GM19238 (cell line): ENCODE measurements at regions not wholly inside any gene's neighbourhood (a gene's known extent, or its start where the extent isn't known, plus 50 kb on each side); places are given as distances from the start of the nearest gene placed in this dataset.
"Not testable (repeated sequence)": the region's sequence is repeated elsewhere in the genome, so short reads cannot be mapped to it uniquely, and the experiment has no call there.

Experiments
- DNase-seq: peaks from one replicate; pipeline ENCODE4 v3.0.0; 2011; ENCODE audit warnings: low spot score; ENCODE audit not compliant: insufficient read length

GRCh38 chr2:89833116-89833779 lies 1141.8 kb downstream of the RPIA start:
- DNase-seq = no peak

DNA sequence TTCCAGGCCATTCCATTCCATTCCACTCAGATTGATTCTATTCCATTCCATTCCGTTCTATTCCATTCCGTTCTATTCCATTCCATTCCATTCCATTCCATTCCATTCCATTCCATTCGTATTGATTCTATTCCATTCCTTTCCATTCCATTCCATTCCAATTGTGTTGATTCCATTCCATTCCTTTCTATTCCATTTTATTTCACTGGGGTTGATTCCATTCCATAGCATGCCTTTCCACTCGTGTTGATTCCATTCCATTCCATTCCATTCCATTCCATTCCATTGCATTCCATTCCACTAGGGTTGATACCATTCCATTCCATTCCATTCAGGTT lies 1142.3 kb downstream of the RPIA start:
- DNase-seq = no peak

DNA sequence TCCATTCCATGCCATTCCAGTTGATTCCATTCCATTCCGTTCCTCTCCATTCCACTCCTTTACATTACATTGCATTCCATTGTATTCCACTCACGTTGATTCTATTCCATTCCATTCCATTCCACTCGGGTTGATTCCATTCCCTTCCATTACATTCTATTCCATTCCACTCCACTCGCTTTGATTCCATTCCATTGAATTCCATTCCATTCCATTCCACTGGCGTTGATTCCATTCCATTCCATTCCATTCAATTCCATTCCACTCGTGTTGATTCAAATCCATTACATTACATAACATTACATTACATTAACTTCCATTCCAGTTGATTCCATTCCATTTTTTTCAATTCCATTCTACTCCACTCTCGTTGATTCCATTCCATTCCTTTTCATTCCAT lies 1142.8 kb downstream of the RPIA start:
- DNase-seq = no peak

DNA sequence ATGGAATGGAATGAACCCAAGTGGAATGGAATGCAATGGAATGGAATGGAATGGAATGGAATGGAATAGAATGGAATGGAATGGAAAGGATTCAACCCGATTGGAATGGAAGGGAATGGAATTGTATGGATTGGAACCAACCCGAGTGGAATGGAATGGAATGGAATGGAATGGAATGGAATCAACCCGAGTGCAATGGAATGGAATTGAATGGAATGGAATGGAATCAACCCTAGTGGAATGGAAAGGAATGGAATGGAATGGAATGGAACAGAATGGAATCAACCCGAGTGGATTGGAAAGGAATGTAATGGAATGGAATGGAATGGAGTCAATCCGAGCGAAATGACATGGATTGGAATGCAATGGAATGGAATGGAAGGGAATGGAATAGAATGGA lies 1144.9 kb downstream of the RPIA start:
- not testable (repeated sequence) for DNase-seq

GRCh38 chr2:89837962-89838625 lies 1146.6 kb downstream of the RPIA start:
- no peak for DNase-seq

- DNase-seq = not testable (repeated sequence)
Observed at GRCh38 chr2:89840175-89840574, 1148.7 kb downstream of the RPIA start.

- DNase-seq = not testable (repeated sequence)
Observed at GRCh38 chr2:89840781-89841475, 1149.5 kb downstream of the RPIA start.

GRCh38 chr2:89841476-89841840 lies 1150.0 kb downstream of the RPIA start:
- DNase-seq = no peak

GRCh38 chr2:89842180-89842908 lies 1150.9 kb downstream of the RPIA start:
- DNase-seq = no peak

DNA sequence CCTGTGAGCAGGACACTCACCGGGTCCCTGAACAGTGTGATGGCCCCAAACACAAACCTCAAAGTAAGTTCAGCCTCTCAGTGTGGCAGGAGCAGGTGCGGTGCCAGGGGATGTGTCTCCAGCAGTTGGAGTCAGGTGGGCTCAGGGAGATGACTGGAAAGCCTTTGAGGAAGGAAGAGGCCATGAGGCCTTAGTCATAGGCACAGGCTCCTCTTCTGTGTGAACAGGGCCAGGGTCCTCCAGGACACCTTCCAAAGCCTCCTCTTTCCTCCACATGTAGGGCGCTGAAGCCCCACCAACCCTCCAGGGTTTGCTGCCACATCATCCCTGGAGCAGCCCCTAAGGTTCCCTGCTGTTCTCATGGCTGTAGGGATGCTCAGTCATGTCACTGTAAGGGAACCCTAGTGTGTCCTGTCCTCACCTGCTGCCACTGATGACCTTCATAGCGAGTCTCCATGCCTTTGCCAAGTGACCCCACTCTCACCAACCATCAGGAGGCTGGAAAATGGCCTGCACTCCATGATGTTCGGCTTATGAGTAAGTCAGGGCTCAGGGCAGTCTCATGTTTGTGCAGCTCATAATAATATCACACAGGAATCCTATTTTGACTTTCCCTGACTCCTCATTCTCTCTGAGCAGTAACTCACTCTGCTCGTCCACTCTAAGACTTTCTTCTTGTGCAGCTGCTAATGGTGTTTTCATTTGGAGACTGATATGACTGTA lies 1152.9 kb downstream of the RPIA start:
- DNase-seq = no peak

DNA sequence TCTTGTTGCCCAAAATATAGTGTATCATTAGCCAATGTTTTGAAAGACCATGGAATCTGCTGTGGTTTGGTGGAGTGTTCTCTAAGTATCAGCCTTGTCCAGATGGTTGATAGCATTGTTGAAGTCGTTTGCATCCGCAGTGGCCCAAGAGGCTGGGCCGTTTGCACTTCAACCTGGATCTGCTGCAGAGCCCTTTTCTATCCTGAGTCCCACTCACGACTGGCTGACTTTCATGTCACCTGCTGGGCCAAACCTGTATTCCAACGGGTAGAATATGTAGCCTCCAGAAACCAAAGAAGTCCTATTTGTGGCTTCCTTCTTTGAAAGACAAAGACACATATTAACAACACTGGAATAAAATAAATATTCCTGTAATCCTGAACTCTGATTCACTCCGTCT lies 1154.1 kb downstream of the RPIA start:
- no peak for DNase-seq

DNA sequence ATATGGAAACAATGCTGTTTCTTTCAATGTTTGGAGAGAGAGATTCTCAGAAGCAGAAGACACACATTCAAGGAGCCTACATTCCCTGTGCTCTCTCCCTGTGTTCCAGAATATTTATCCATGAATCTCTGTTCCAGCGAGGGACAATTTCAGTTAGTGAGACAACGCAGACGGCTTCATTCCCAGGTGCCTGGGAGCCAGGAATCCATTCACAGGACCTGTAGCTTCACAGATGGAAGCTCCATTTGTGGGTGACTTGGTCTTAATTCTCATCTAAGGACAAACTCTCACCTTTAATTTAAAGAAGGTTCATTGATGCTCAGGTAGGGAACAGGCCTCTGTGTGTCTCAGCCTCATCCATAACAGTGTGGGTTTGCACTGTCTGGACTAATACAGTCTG lies 1156.6 kb downstream of the RPIA start:
- no peak for DNase-seq

DNA sequence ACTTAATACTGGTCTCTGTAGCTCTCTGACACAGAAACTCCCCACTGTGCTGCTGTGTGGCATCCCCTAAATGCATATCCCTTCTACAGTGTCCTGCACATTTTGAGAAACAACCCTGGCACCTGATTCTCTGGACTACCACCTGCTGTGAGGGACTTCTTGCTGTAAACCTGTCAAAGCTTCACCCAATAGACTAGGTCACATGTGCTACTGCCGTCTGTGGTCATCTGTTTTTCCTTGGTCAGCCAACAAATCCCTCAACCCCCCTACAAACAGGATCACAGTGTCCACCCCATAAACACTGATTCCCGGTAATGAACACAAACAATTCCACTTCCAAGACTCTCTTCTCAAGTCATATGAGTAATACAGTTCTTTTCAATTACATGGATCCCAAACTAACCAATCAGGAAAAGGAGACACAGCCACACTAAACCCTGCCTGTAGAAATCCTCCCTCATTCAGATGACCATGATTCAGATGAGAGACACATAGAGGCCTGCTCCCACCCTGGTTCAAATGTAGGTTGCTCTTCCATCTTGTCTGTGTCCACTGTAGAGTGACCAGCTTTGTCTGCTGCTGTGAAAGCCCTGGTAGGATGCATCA lies 1157.4 kb downstream of the RPIA start:
- DNase-seq = no peak

DNA sequence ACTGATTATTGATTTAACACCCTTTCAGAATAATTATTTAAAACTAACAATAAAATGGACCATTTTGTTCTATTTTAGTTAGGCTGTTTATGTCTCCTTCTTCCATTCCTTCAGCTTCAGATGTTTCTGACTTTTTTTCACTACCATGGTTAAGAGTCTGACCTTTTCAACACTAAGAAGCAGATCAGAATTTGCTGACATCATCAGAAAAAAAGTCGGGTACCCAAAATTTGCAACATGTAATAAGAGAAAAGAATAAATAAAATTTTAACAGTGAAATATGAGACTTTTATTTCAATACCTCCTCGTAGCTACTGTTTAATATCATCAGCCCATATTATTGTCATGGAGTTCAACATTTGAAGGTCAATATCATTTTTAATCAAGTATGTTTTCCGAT lies 1158.3 kb downstream of the RPIA start:
- DNase-seq = no peak

GRCh38 chr2:89850481-89850880 lies 1159.0 kb downstream of the RPIA start:
- DNase-seq = no peak

DNA sequence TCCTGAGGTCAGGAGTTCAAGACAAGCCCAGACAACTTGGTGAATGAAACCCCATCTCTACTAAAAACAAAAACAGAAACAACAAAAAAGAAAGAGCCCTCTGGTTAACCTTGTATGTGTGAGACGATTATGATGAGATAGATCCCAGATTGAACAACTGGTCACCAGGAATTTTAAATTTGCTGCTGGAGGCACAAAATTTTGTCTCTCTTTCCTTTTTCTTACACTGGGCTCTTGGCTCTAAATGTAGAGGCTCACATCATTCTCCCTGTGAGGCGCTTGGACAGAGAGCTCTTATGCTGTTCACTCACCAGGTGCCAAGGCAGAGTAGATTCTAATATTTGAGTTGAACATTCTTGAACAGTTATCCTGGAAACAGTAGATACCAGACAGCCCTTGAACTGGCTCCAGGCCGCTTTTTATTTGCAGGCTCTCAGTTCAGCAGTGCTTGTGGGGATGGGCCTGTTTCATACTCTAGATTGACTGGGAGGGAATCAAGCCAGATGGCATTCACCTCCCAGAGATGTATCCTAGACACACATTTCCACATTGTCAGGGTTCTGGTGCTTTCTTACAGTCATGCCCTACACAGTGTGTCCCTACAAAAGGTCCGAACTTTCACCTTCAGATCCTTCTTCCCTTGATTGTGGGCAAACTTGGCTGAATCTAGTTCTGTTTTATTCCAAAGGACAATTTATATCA lies 1159.6 kb downstream of the RPIA start:
- DNase-seq = no peak

DNA sequence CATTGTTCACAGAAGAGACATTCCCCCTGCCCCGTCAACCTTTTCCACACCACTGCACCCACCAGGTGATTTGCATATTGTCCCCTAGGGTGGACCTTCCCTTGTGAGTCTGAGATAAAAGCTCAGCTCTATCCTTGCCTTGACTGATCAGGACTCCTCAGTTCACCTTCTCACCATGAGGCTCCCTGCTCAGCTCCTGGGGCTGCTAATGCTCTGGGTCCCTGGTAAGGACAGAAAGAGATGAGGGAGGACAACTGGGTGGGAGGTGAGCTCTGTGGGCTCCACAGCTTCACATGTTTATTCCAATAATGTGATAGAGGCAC lies 1160.1 kb downstream of the RPIA start:
- DNase-seq = no peak

GRCh38 chr2:89853427-89853826 lies 1162.0 kb downstream of the RPIA start:
- not testable (repeated sequence) for DNase-seq

GRCh38 chr2:89855752-89856151 lies 1164.3 kb downstream of the RPIA start:
- not testable (repeated sequence) for DNase-seq

DNA sequence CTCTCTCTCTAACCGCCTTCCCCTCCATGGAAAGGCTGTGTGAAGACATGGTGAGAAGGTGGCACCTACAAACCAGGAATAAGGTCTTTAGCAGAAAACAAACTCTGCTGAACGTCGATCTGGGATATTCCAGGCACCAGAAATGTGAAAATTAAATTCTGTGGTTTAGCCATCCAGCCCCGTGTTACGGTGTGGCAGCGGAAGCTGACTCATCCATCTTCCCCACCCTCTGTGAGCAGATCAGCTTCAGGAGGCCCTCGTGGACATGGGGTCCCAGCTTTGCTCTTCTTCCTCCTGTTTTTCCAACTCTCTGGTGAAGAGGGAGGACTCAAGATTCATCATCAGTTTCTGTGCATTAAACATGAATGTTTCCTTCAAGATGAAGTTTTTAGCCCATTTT lies 1164.8 kb downstream of the RPIA start:
- DNase-seq = not testable (repeated sequence)

DNA sequence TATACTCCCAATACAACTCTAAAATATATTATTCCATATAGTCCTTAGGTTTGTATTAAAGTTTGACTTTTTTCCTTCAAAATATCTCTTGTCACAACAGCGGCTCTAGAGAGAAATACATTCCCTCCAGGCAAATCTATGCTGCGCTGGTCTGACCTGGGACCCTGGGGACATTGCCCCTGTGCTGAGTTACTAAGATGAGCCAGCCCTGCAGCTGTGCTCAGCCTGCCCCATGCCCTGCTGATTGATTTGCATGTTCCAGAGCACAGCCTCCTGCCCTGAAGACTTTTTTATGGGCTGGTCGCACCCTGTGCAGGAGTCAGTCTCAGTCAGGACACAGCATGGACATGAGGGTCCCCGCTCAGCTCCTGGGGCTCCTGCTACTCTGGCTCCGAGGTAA lies 1170.7 kb downstream of the RPIA start:
- DNase-seq = not testable (repeated sequence)
